ENCODE measurements at regions not wholly inside any gene's neighbourhood (a gene's known extent, or its start where the extent isn't known, plus 50 kb on each side); places are given as distances from the start of the nearest gene placed in this dataset.

GRCh38 chr3:181901626-181902025, 189.9 kb downstream of the SOX2 start:
- TF ChIP-seq CTCF (IDR thresholded peaks at IDR 0.05; ENCODE audit: insufficient read depth, low read length): no peak
- TF ChIP-seq, protein P1, sequence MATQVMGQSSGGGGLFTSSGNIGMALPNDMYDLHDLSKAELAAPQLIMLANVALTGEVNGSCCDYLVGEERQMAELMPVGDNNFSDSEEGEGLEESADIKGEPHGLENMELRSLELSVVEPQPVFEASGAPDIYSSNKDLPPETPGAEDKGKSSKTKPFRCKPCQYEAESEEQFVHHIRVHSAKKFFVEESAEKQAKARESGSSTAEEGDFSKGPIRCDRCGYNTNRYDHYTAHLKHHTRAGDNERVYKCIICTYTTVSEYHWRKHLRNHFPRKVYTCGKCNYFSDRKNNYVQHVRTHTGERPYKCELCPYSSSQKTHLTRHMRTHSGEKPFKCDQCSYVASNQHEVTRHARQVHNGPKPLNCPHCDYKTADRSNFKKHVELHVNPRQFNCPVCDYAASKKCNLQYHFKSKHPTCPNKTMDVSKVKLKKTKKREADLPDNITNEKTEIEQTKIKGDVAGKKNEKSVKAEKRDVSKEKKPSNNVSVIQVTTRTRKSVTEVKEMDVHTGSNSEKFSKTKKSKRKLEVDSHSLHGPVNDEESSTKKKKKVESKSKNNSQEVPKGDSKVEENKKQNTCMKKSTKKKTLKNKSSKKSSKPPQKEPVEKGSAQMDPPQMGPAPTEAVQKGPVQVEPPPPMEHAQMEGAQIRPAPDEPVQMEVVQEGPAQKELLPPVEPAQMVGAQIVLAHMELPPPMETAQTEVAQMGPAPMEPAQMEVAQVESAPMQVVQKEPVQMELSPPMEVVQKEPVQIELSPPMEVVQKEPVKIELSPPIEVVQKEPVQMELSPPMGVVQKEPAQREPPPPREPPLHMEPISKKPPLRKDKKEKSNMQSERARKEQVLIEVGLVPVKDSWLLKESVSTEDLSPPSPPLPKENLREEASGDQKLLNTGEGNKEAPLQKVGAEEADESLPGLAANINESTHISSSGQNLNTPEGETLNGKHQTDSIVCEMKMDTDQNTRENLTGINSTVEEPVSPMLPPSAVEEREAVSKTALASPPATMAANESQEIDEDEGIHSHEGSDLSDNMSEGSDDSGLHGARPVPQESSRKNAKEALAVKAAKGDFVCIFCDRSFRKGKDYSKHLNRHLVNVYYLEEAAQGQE (IDR thresholded peaks at IDR 0.05; ENCODE audit: insufficient replicate concordance, low read depth): no peak
- no peak for TF ChIP-seq POLR2AphosphoS5 (IDR thresholded peaks at IDR 0.05; ENCODE audit: low read depth)
- no peak for TF ChIP-seq GABPA (IDR thresholded peaks at IDR 0.05; ENCODE audit: low read depth)
- TF ChIP-seq SPI1 (IDR thresholded peaks at IDR 0.05; ENCODE audit: borderline replicate concordance, low read depth): no peak

Data from HL-60 (cell line).